H1 (cell line): ENCODE measurements at regions not wholly inside any gene's neighbourhood (a gene's known extent, or its start where the extent isn't known, plus 50 kb on each side); places are given as distances from the start of the nearest gene placed in this dataset.

Experiments used
- BCL11A ChIP-seq, 2 experiments: IDR thresholded peaks; one replicate each; pipeline ENCODE4 v1.6.1; 2011; ENCODE audit warnings: low read depth in 2 of 2, low read length in 2 of 2, mild to moderate bottlenecking in 2 of 2
- BRCA1 ChIP-seq: IDR thresholded peaks from 2 replicates; pipeline ENCODE4 v1.6.1; 2012; ENCODE audit warnings: low read depth, low read length, improper control_type of control experiment
- KDM5A ChIP-seq: fragments of 200-600 bp; IDR thresholded peaks from 2 replicates; pipeline ENCODE4 v1.7.1; 2012; ENCODE audit warnings: mild to moderate bottlenecking, low read length, inconsistent platforms, mixed read lengths
- MAFK ChIP-seq: IDR thresholded peaks from 2 replicates; pipeline ENCODE4 v1.6.1; 2012; ENCODE audit warnings: low read depth, mild to moderate bottlenecking, improper control_type of control experiment, low read length
- NANOG ChIP-seq: IDR thresholded peaks from 2 replicates; pipeline ENCODE4 v1.6.1; 2011; ENCODE audit warnings: low read length, low read depth, mild to moderate bottlenecking, inconsistent platforms; ENCODE audit not compliant: insufficient read depth, poor library complexity, severe bottlenecking
- RAD21 ChIP-seq, 2 experiments: IDR thresholded peaks in 1 of 2; conservative IDR thresholded peaks in 1 of 2; 2 replicates each; pipeline ENCODE4 v1.6.1; 2011; ENCODE audit warnings: low read depth in 2 of 2, low read length in 2 of 2, improper control_type of control experiment in 1 of 2, inconsistent platforms in 1 of 2, mild to moderate bottlenecking in 1 of 2, moderate library complexity in 1 of 2
- SIN3A ChIP-seq, 2 experiments: IDR thresholded peaks in 1 of 2; conservative IDR thresholded peaks in 1 of 2; 2 replicates each; pipeline ENCODE4 v1.6.1; 2011 to 2012; ENCODE audit warnings: low read length in 2 of 2, improper control_type of control experiment in 1 of 2, low read depth in 1 of 2, mild to moderate bottlenecking in 1 of 2
- TF ChIP-seq, protein P1 (sequence below): IDR thresholded peaks from 2 replicates; pipeline ENCODE4 v1.6.1; 2012; ENCODE audit warnings: inconsistent platforms

DNA sequence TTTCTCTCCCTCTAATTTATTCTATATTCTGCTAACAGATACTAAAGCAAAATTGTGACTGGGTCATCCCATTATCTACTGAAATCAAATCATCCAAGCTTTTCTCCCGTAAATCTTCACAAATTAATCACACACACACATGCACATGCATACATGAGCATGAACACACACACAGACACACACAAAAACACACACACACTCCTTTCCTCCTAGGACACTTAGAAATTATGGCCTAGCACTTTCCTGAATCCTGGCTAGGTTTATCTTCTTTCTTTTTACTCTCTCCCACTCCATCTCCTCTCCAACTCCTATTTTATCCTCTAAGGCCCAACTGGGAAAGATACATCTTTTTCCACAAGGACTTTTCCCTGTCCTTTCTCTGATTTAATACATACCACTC, 255.6 kb upstream of the G2E3 start (continued):
- TF ChIP-seq, protein P1, sequence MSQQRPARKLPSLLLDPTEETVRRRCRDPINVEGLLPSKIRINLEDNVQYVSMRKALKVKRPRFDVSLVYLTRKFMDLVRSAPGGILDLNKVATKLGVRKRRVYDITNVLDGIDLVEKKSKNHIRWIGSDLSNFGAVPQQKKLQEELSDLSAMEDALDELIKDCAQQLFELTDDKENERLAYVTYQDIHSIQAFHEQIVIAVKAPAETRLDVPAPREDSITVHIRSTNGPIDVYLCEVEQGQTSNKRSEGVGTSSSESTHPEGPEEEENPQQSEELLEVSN, result no peak
- TF ChIP-seq BRCA1 (no peak), MAFK (no peak), RAD21 (IDR thresholded peaks at IDR 0.05 in 1 of 2, conservative IDR thresholded peaks at IDR 0.05 in 1 of 2; ENCODE audit: low read depth in 2 of 2, low read length in 2 of 2) (no peak), NANOG (no peak), BCL11A (IDR thresholded peaks at IDR 0.05; ENCODE audit: low read depth in 2 of 2, low read length in 2 of 2) (no peak), SIN3A (conservative IDR thresholded peaks at IDR 0.05 in 1 of 2, IDR thresholded peaks at IDR 0.05 in 1 of 2; ENCODE audit: low read depth in 1 of 2, low read length in 2 of 2) (no peak), KDM5A (no peak)
